ENCODE measurements at regions not wholly inside any gene's neighbourhood (a gene's known extent, or its start where the extent isn't known, plus 50 kb on each side); places are given as distances from the start of the nearest gene placed in this dataset. TPM values are rescaled to one million over a fixed set of nuclear protein-coding genes. Genes with fewer than 3 reads are reported as not detected.

DNA sequence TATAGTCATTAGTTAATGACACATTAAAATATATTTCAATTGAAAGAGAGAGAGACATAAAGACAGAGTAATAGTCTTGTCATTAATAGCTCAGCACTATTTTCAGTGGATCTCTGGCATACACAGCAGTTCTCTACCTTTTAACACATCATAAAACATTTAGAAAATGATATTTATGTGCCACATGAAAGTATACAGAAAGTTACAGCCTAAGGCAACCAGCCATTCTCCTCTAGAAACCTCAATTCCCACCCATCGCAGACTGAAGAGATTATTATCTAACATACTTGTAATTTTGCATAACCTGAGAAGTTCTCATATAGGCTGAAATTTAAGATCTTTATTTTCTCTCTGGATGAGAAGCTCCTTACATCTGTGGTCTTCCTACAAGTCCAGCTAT is 58.7 kb upstream of the FAM83B start:
- no peak for DNase-seq (ENCODE audit: low read depth)

Small RNA genes lying in the stretch of these regions (small RNA-seq; reads per million reads assigned to genes)
- gene RNU6-1023P = not detected

Measured in HT1080 (cell line).